ENCODE measurements at regions not wholly inside any gene's neighbourhood (a gene's known extent, or its start where the extent isn't known, plus 50 kb on each side); places are given as distances from the start of the nearest gene placed in this dataset.

DNA sequence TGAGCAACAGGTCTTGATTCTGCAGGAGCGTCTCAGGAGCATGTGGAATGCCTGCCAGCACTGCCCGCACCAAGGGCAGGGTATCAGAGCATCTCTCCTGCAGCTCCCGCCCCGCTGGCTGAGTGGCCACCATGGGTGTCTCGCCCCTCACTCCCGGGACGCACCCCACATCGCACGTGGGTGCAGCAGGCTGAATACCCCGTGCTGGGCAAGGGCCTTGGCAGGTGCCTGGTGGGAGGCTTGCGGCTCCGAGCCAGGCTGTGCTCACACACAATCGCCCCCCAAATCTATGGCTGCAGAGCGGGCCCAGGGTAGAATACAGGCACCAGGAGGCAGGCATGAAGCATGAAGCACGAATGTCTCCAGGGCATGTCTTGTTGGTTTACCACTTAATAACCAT, 103.9 kb upstream of the TMEM132D start:
- TF ChIP-seq TAF1 (IDR thresholded peaks at IDR 0.05; ENCODE audit: borderline replicate concordance, low read depth, low read length) (no peak), POLR2A (IDR thresholded peaks at IDR 0.05; ENCODE audit: low read depth, low read length) (no peak), POLR2AphosphoS5 (IDR thresholded peaks at IDR 0.05; ENCODE audit: low read depth, low read length) (no peak)
